Astrocyte (in vitro differentiated cells and primary cell): ENCODE measurements at regions not wholly inside any gene's neighbourhood (a gene's known extent, or its start where the extent isn't known, plus 50 kb on each side); places are given as distances from the start of the nearest gene placed in this dataset.

ENCODE experiments used
- CTCF ChIP-seq: IDR thresholded peaks from 2 replicates; pipeline ENCODE4 v1.5.1; 2011; ENCODE audit warnings: low read depth, mild to moderate bottlenecking, inconsistent platforms, low read length, moderate library complexity; ENCODE audit not compliant: insufficient read depth
- EZH2 ChIP-seq: IDR thresholded peaks from 2 replicates; pipeline ENCODE4 v1.6.1; 2012; ENCODE audit warnings: mild to moderate bottlenecking, low read length, inconsistent platforms; ENCODE audit not compliant: insufficient read depth

- TF ChIP-seq CTCF: no peak
- TF ChIP-seq EZH2: no peak
Measured at GRCh38 chr18:64210401-64210949, 61.6 kb upstream of the LINC00305 start.
